HG03460 (cell line): ENCODE measurements at regions not wholly inside any gene's neighbourhood (a gene's known extent, or its start where the extent isn't known, plus 50 kb on each side); places are given as distances from the start of the nearest gene placed in this dataset.

Experiments used
- ATAC-seq: cut with Tn5 transposase; IDR thresholded peaks from one replicate; pipeline ENCODE4 v1.9.1; 2021; ENCODE audit not compliant: unreplicated experiment

GRCh38 chr9:99607842-99608448, 213.7 kb upstream of the NR4A3 start:
- no peak for ATAC-seq

- no peak for ATAC-seq
These were observed 207.3 kb upstream of the NR4A3 start for GRCh38 chr9:99614341-99614740.

- ATAC-seq = no peak
These were observed 200.6 kb upstream of the NR4A3 start for GRCh38 chr9:99621040-99621439.

GRCh38 chr9:99622679-99623078, 199.0 kb upstream of the NR4A3 start:
- no peak for ATAC-seq

GRCh38 chr9:99623780-99624364, 197.8 kb upstream of the NR4A3 start:
- no peak for ATAC-seq

- no peak for ATAC-seq
These were observed 197.0 kb upstream of the NR4A3 start for GRCh38 chr9:99624499-99625233.

GRCh38 chr9:99626426-99626825, 195.3 kb upstream of the NR4A3 start:
- no peak for ATAC-seq

- ATAC-seq = no peak
These were observed 193.4 kb upstream of the NR4A3 start for GRCh38 chr9:99628285-99628684.

- ATAC-seq = no peak
These were observed 192.7 kb upstream of the NR4A3 start for GRCh38 chr9:99628849-99629620.

GRCh38 chr9:99632349-99633038, 189.2 kb upstream of the NR4A3 start:
- no peak for ATAC-seq

- ATAC-seq = no peak
These were observed 188.4 kb upstream of the NR4A3 start for GRCh38 chr9:99633265-99633664.

GRCh38 chr9:99634186-99634585, 187.5 kb upstream of the NR4A3 start:
- no peak for ATAC-seq

- no peak for ATAC-seq
These were observed 186.7 kb upstream of the NR4A3 start for GRCh38 chr9:99635032-99635431.

- no peak for ATAC-seq
These were observed 184.0 kb upstream of the NR4A3 start for GRCh38 chr9:99637641-99638040.

GRCh38 chr9:99638971-99639370, 182.7 kb upstream of the NR4A3 start:
- no peak for ATAC-seq

- ATAC-seq = no peak
These were observed 174.1 kb upstream of the NR4A3 start for GRCh38 chr9:99647604-99648003.

- no peak for ATAC-seq
These were observed 171.4 kb upstream of the NR4A3 start for GRCh38 chr9:99650187-99650874.

- ATAC-seq = peak; percentile 88
These were observed 161.5 kb upstream of the NR4A3 start for GRCh38 chr9:99660191-99660636.

GRCh38 chr9:99663297-99663696, 158.4 kb upstream of the NR4A3 start:
- ATAC-seq = no peak

GRCh38 chr9:99663856-99664255, 157.8 kb upstream of the NR4A3 start:
- no peak for ATAC-seq
